GM04504 (cell line): ENCODE measurements at regions not wholly inside any gene's neighbourhood (a gene's known extent, or its start where the extent isn't known, plus 50 kb on each side); places are given as distances from the start of the nearest gene placed in this dataset.
A peak's percentile ranks its signal among the peaks of the same experiment; 100 is the strongest.

Experiments
- DNase-seq: peaks from one replicate; pipeline ENCODE4 v3.0.0-alpha.2; 2012; ENCODE audit warnings: low read depth

- no peak for DNase-seq
These were observed 53.6 kb upstream of the NT5E start for GRCh38 chr6:85396159-85396808.

- DNase-seq, result no peak
These were observed 54.1 kb upstream of the NT5E start for GRCh38 chr6:85395746-85396145.

GRCh38 chr6:85394853-85395538 is 54.9 kb upstream of the NT5E start:
- no peak for DNase-seq

GRCh38 chr6:85394199-85394598 is 55.7 kb upstream of the NT5E start:
- no peak for DNase-seq

GRCh38 chr6:85392379-85392778 is 57.5 kb upstream of the NT5E start:
- no peak for DNase-seq

GRCh38 chr6:85390775-85391174 is 59.1 kb upstream of the NT5E start:
- DNase-seq, result no peak

GRCh38 chr6:85390105-85390728 is 59.7 kb upstream of the NT5E start:
- no peak for DNase-seq

GRCh38 chr6:85389151-85389797 is 60.6 kb upstream of the NT5E start:
- DNase-seq, result no peak

GRCh38 chr6:85388531-85388930 is 61.4 kb upstream of the NT5E start:
- no peak for DNase-seq

GRCh38 chr6:85385636-85386315 is 64.1 kb upstream of the NT5E start:
- DNase-seq, result no peak

GRCh38 chr6:85383042-85383441 is 66.8 kb upstream of the NT5E start:
- no peak for DNase-seq

- no peak for DNase-seq
These were observed 67.3 kb upstream of the NT5E start for GRCh38 chr6:85382541-85382940.

GRCh38 chr6:85372915-85373270 is 77.0 kb upstream of the NT5E start:
- no peak for DNase-seq

- DNase-seq, result no peak
These were observed 77.5 kb upstream of the NT5E start for GRCh38 chr6:85372188-85372914.

GRCh38 chr6:85368631-85369030 is 81.3 kb upstream of the NT5E start:
- DNase-seq, result no peak

- DNase-seq, result peak; percentile 22
These were observed 85.5 kb upstream of the NT5E start for GRCh38 chr6:85364344-85364743.

- no peak for DNase-seq
These were observed 86.0 kb upstream of the NT5E start for GRCh38 chr6:85363870-85364269.

GRCh38 chr6:85362652-85363310 is 87.1 kb upstream of the NT5E start:
- no peak for DNase-seq

- no peak for DNase-seq
These were observed 88.3 kb upstream of the NT5E start for GRCh38 chr6:85361643-85362014.

GRCh38 chr6:85360794-85361642 is 88.9 kb upstream of the NT5E start:
- peak; percentile 91 for DNase-seq
